ENCODE measurements at regions not wholly inside any gene's neighbourhood (a gene's known extent, or its start where the extent isn't known, plus 50 kb on each side); places are given as distances from the start of the nearest gene placed in this dataset.

- Histone ChIP-seq H3K36me3 (ENCODE audit: control insufficient read depth, insufficient read depth, low read length, severe bottlenecking) (no peaks in the 10 kb centered on the region), H3K27me3 (replicated peaks; ENCODE audit: control insufficient read depth, insufficient read depth, low read length) (no peaks in the 10 kb centered on the region), H3K9me3 (ENCODE audit: control insufficient read depth, low read length) (peaks cover 23% of the 10 kb centered on the region), H3K4me3 (ENCODE audit: low read length) (no peak overlapping the region), H3K4me1 (ENCODE audit: control insufficient read depth, insufficient read depth, low read length) (no peaks in the 10 kb centered on the region), H3K9ac (ENCODE audit: low read length) (no peak overlapping the region)
- no peak for DNase-seq (ENCODE audit: low read depth)
These were observed 329.0 kb downstream of the OLFM3 start for GRCh38 chr1:101667761-101668160.

GRCh38 chr1:101683136-101683535 is 313.6 kb downstream of the OLFM3 start:
- no peaks in the 10 kb centered on the region for H3K9me3 ChIP-seq (ENCODE audit: control insufficient read depth, low read length)
- H3K4me1 ChIP-seq (ENCODE audit: control insufficient read depth, insufficient read depth, low read length): no peaks in the 10 kb centered on the region
- H3K36me3 ChIP-seq (ENCODE audit: control insufficient read depth, insufficient read depth, low read length, severe bottlenecking): no peaks in the 10 kb centered on the region
- no peak for DNase-seq (ENCODE audit: low read depth)
- no peaks in the 10 kb centered on the region for H3K27me3 ChIP-seq (replicated peaks; ENCODE audit: control insufficient read depth, insufficient read depth, low read length)
- H3K9ac ChIP-seq (ENCODE audit: low read length): no peak overlapping the region
- H3K4me3 ChIP-seq (ENCODE audit: low read length): no peak overlapping the region

- no peaks in the 10 kb centered on the region for H3K9me3 ChIP-seq (ENCODE audit: control insufficient read depth, low read length)
- H3K9ac ChIP-seq (ENCODE audit: low read length): no peak overlapping the region
- no peak overlapping the region for H3K4me3 ChIP-seq (ENCODE audit: low read length)
- H3K4me1 ChIP-seq (ENCODE audit: control insufficient read depth, insufficient read depth, low read length): no peaks in the 10 kb centered on the region
- no peaks in the 10 kb centered on the region for H3K36me3 ChIP-seq (ENCODE audit: control insufficient read depth, insufficient read depth, low read length, severe bottlenecking)
- DNase-seq (ENCODE audit: low read depth): no peak
- no peaks in the 10 kb centered on the region for H3K27me3 ChIP-seq (replicated peaks; ENCODE audit: control insufficient read depth, insufficient read depth, low read length)
These were observed 313.2 kb downstream of the OLFM3 start for GRCh38 chr1:101683561-101683960.

- Histone ChIP-seq H3K4me1 (ENCODE audit: control insufficient read depth, insufficient read depth, low read length) (no peaks in the 10 kb centered on the region), H3K9ac (ENCODE audit: low read length) (no peak overlapping the region), H3K27me3 (replicated peaks; ENCODE audit: control insufficient read depth, insufficient read depth, low read length) (no peaks in the 10 kb centered on the region), H3K9me3 (ENCODE audit: control insufficient read depth, low read length) (no peaks in the 10 kb centered on the region), H3K4me3 (ENCODE audit: low read length) (no peak overlapping the region), H3K36me3 (ENCODE audit: control insufficient read depth, insufficient read depth, low read length, severe bottlenecking) (no peaks in the 10 kb centered on the region)
- peak; percentile 15 for DNase-seq (ENCODE audit: low read depth)
These were observed 299.7 kb downstream of the OLFM3 start for GRCh38 chr1:101697072-101697471.

- H3K4me3 ChIP-seq (ENCODE audit: low read length): no peak overlapping the region
- H3K36me3 ChIP-seq (ENCODE audit: control insufficient read depth, insufficient read depth, low read length, severe bottlenecking): no peaks in the 10 kb centered on the region
- H3K27me3 ChIP-seq (replicated peaks; ENCODE audit: control insufficient read depth, insufficient read depth, low read length): no peaks in the 10 kb centered on the region
- H3K9ac ChIP-seq (ENCODE audit: low read length): no peak overlapping the region
- no peaks in the 10 kb centered on the region for H3K9me3 ChIP-seq (ENCODE audit: control insufficient read depth, low read length)
- no peaks in the 10 kb centered on the region for H3K4me1 ChIP-seq (ENCODE audit: control insufficient read depth, insufficient read depth, low read length)
- no peak for DNase-seq (ENCODE audit: low read depth)
These were observed 298.0 kb downstream of the OLFM3 start for GRCh38 chr1:101698681-101699080.

GRCh38 chr1:101704895-101705294 is 291.8 kb downstream of the OLFM3 start:
- Histone ChIP-seq H3K27me3 (replicated peaks; ENCODE audit: control insufficient read depth, insufficient read depth, low read length) (no peaks in the 10 kb centered on the region), H3K36me3 (ENCODE audit: control insufficient read depth, insufficient read depth, low read length, severe bottlenecking) (no peaks in the 10 kb centered on the region), H3K9me3 (ENCODE audit: control insufficient read depth, low read length) (no peaks in the 10 kb centered on the region), H3K4me1 (ENCODE audit: control insufficient read depth, insufficient read depth, low read length) (no peaks in the 10 kb centered on the region), H3K4me3 (ENCODE audit: low read length) (no peak overlapping the region), H3K9ac (ENCODE audit: low read length) (no peak overlapping the region)
- no peak for DNase-seq (ENCODE audit: low read depth)

- H3K4me3 ChIP-seq (ENCODE audit: low read length): no peak overlapping the region
- H3K36me3 ChIP-seq (ENCODE audit: control insufficient read depth, insufficient read depth, low read length, severe bottlenecking): no peaks in the 10 kb centered on the region
- H3K9me3 ChIP-seq (ENCODE audit: control insufficient read depth, low read length): no peaks in the 10 kb centered on the region
- no peaks in the 10 kb centered on the region for H3K27me3 ChIP-seq (replicated peaks; ENCODE audit: control insufficient read depth, insufficient read depth, low read length)
- DNase-seq (ENCODE audit: low read depth): no peak
- H3K4me1 ChIP-seq (ENCODE audit: control insufficient read depth, insufficient read depth, low read length): no peaks in the 10 kb centered on the region
- H3K9ac ChIP-seq (ENCODE audit: low read length): no peak overlapping the region
These were observed 290.4 kb downstream of the OLFM3 start for GRCh38 chr1:101706366-101706765.

- Histone ChIP-seq H3K9me3 (ENCODE audit: control insufficient read depth, low read length) (no peaks in the 10 kb centered on the region), H3K9ac (ENCODE audit: low read length) (no peak overlapping the region), H3K27me3 (replicated peaks; ENCODE audit: control insufficient read depth, insufficient read depth, low read length) (no peaks in the 10 kb centered on the region), H3K36me3 (ENCODE audit: control insufficient read depth, insufficient read depth, low read length, severe bottlenecking) (no peaks in the 10 kb centered on the region), H3K4me3 (ENCODE audit: low read length) (no peak overlapping the region), H3K4me1 (ENCODE audit: control insufficient read depth, insufficient read depth, low read length) (no peaks in the 10 kb centered on the region)
- DNase-seq (ENCODE audit: low read depth): no peak
These were observed 287.0 kb downstream of the OLFM3 start for GRCh38 chr1:101709721-101710120.

- Histone ChIP-seq H3K4me1 (ENCODE audit: control insufficient read depth, insufficient read depth, low read length) (no peaks in the 10 kb centered on the region), H3K36me3 (ENCODE audit: control insufficient read depth, insufficient read depth, low read length, severe bottlenecking) (no peaks in the 10 kb centered on the region)
- DNase-seq (ENCODE audit: low read depth): no peak
These were observed 283.0 kb downstream of the OLFM3 start for GRCh38 chr1:101713760-101714159.

GRCh38 chr1:101723415-101723814 is 273.3 kb downstream of the OLFM3 start:
- no peak for DNase-seq (ENCODE audit: low read depth)
- Histone ChIP-seq H3K36me3 (ENCODE audit: control insufficient read depth, insufficient read depth, low read length, severe bottlenecking) (no peaks in the 10 kb centered on the region), H3K4me1 (ENCODE audit: control insufficient read depth, insufficient read depth, low read length) (no peaks in the 10 kb centered on the region), H3K4me3 (ENCODE audit: low read length) (no peak overlapping the region), H3K9ac (ENCODE audit: low read length) (no peak overlapping the region), H3K9me3 (ENCODE audit: control insufficient read depth, low read length) (no peaks in the 10 kb centered on the region), H3K27me3 (replicated peaks; ENCODE audit: control insufficient read depth, insufficient read depth, low read length) (no peaks in the 10 kb centered on the region)

More at GRCh38 chr1:101713760-101714159, 283.0 kb downstream of the OLFM3 start:
- H3K9me3 ChIP-seq (ENCODE audit: control insufficient read depth, low read length): no peaks in the 10 kb centered on the region
- H3K27me3 ChIP-seq (replicated peaks; ENCODE audit: control insufficient read depth, insufficient read depth, low read length): peaks cover 4% of the 10 kb centered on the region
- no peak overlapping the region for H3K4me3 ChIP-seq (ENCODE audit: low read length)
- no peak overlapping the region for H3K9ac ChIP-seq (ENCODE audit: low read length)

- no peak overlapping the region for H3K4me3 ChIP-seq (ENCODE audit: low read length)
- H3K27me3 ChIP-seq (replicated peaks; ENCODE audit: control insufficient read depth, insufficient read depth, low read length): no peaks in the 10 kb centered on the region
- no peaks in the 10 kb centered on the region for H3K4me1 ChIP-seq (ENCODE audit: control insufficient read depth, insufficient read depth, low read length)
- no peaks in the 10 kb centered on the region for H3K9me3 ChIP-seq (ENCODE audit: control insufficient read depth, low read length)
- no peak for DNase-seq (ENCODE audit: low read depth)
- H3K36me3 ChIP-seq (ENCODE audit: control insufficient read depth, insufficient read depth, low read length, severe bottlenecking): no peaks in the 10 kb centered on the region
- H3K9ac ChIP-seq (ENCODE audit: low read length): no peak overlapping the region
These were observed 268.7 kb downstream of the OLFM3 start for GRCh38 chr1:101728029-101728428.

GRCh38 chr1:101730559-101730958 is 266.2 kb downstream of the OLFM3 start:
- no peak overlapping the region for H3K4me3 ChIP-seq (ENCODE audit: low read length)
- H3K9ac ChIP-seq (ENCODE audit: low read length): no peak overlapping the region
- no peaks in the 10 kb centered on the region for H3K9me3 ChIP-seq (ENCODE audit: control insufficient read depth, low read length)
- no peaks in the 10 kb centered on the region for H3K27me3 ChIP-seq (replicated peaks; ENCODE audit: control insufficient read depth, insufficient read depth, low read length)
- no peaks in the 10 kb centered on the region for H3K4me1 ChIP-seq (ENCODE audit: control insufficient read depth, insufficient read depth, low read length)
- no peaks in the 10 kb centered on the region for H3K36me3 ChIP-seq (ENCODE audit: control insufficient read depth, insufficient read depth, low read length, severe bottlenecking)
- DNase-seq (ENCODE audit: low read depth): no peak

All from adipocyte (in vitro differentiated cells).